ENCODE measurements at regions not wholly inside any gene's neighbourhood (a gene's known extent, or its start where the extent isn't known, plus 50 kb on each side); places are given as distances from the start of the nearest gene placed in this dataset.
"Not testable (repeated sequence)": the region's sequence is repeated elsewhere in the genome, so short reads cannot be mapped to it uniquely, and the experiment has no call there.

GRCh38 chr2:150351922-150352321 is 135.5 kb downstream of the RND3 start:
- FAIRE-seq (no peak), DNase-seq (ENCODE audit: insufficient read length, low spot score) (no peak)
- TF ChIP-seq POLR2A (IDR thresholded peaks at IDR 0.05; ENCODE audit: low read depth, low read length) = no peak

GRCh38 chr2:150350500-150350899 is 137.0 kb downstream of the RND3 start:
- no peak for TF ChIP-seq POLR2A (IDR thresholded peaks at IDR 0.05; ENCODE audit: low read depth, low read length)
- FAIRE-seq = no peak

GRCh38 chr2:150346806-150347205 is 140.7 kb downstream of the RND3 start:
- no peak for DNase-seq (ENCODE audit: insufficient read length, low spot score)
- no peak for FAIRE-seq
- no peak for TF ChIP-seq POLR2A (IDR thresholded peaks at IDR 0.05; ENCODE audit: low read depth, low read length)

More at GRCh38 chr2:150350500-150350899, 137.0 kb downstream of the RND3 start:
- no peak for DNase-seq (ENCODE audit: insufficient read length, low spot score)

GRCh38 chr2:150341982-150342680 is 145.3 kb downstream of the RND3 start:
- TF ChIP-seq POLR2A (IDR thresholded peaks at IDR 0.05; ENCODE audit: low read depth, low read length) = no peak
- FAIRE-seq = no peak

GRCh38 chr2:150339951-150340350 is 147.5 kb downstream of the RND3 start:
- no peak for TF ChIP-seq POLR2A (IDR thresholded peaks at IDR 0.05; ENCODE audit: low read depth, low read length)
- FAIRE-seq (no peak), DNase-seq (ENCODE audit: insufficient read length, low spot score) (no peak)

More at GRCh38 chr2:150341982-150342680, 145.3 kb downstream of the RND3 start:
- no peak for DNase-seq (ENCODE audit: insufficient read length, low spot score)

GRCh38 chr2:150339282-150339681 is 148.2 kb downstream of the RND3 start:
- peak; percentile 27 for FAIRE-seq
- no peak for DNase-seq (ENCODE audit: insufficient read length, low spot score)
- TF ChIP-seq POLR2A (IDR thresholded peaks at IDR 0.05; ENCODE audit: low read depth, low read length) = no peak

GRCh38 chr2:150335596-150335995 is 151.9 kb downstream of the RND3 start:
- FAIRE-seq (no peak), DNase-seq (ENCODE audit: insufficient read length, low spot score) (no peak)
- TF ChIP-seq POLR2A (IDR thresholded peaks at IDR 0.05; ENCODE audit: low read depth, low read length) = no peak

- TF ChIP-seq POLR2A (IDR thresholded peaks at IDR 0.05; ENCODE audit: low read depth, low read length) = no peak
- no peak for DNase-seq (ENCODE audit: insufficient read length, low spot score)
- no peak for FAIRE-seq
These were observed 155.1 kb downstream of the RND3 start for GRCh38 chr2:150332383-150332782.

- FAIRE-seq (no peak), DNase-seq (ENCODE audit: insufficient read length, low spot score) (no peak)
- no peak for TF ChIP-seq POLR2A (IDR thresholded peaks at IDR 0.05; ENCODE audit: low read depth, low read length)
These were observed 159.6 kb downstream of the RND3 start for GRCh38 chr2:150327564-150328489.

- peak; percentile 76 for FAIRE-seq
- no peak for TF ChIP-seq POLR2A (IDR thresholded peaks at IDR 0.05; ENCODE audit: low read depth, low read length)
- DNase-seq (ENCODE audit: insufficient read length, low spot score) = no peak
These were observed 161.7 kb downstream of the RND3 start for GRCh38 chr2:150325656-150326314.

- DNase-seq (ENCODE audit: insufficient read length, low spot score); FAIRE-seq: not testable (repeated sequence)
These were observed 164.4 kb downstream of the RND3 start for GRCh38 chr2:150323071-150323470.

- DNase-seq (ENCODE audit: insufficient read length, low spot score) (no peak), FAIRE-seq (peak; percentile 72)
- no peak for TF ChIP-seq POLR2A (IDR thresholded peaks at IDR 0.05; ENCODE audit: low read depth, low read length)
These were observed 166.9 kb downstream of the RND3 start for GRCh38 chr2:150320608-150321007.

GRCh38 chr2:150319658-150320555 is 167.6 kb downstream of the RND3 start:
- no peak for FAIRE-seq
- DNase-seq (ENCODE audit: insufficient read length, low spot score) = no peak
- TF ChIP-seq POLR2A (IDR thresholded peaks at IDR 0.05; ENCODE audit: low read depth, low read length) = no peak
